ENCODE measurements at regions not wholly inside any gene's neighbourhood (a gene's known extent, or its start where the extent isn't known, plus 50 kb on each side); places are given as distances from the start of the nearest gene placed in this dataset.

DNA sequence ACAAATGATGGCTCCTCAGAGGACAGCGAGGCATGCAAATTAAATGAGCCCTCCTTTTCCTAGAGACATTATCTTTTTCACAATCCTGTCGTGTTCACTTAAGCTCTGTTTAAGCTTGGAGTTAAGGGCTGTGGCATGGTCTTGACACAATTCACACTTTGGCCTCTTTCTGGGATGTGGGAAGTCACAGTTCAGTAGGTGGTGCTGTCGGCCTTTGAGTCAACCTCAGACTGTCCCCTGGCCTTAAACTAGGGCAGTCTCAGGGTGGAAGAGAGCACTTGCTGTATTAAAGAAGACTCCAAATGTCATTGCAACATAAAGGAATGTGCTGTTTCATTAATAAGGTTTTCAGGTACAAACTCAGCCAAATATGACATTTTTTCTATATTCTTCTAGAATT is 351.0 kb downstream of the MCTP2 start:
- no peak overlapping the region for H3K4me3 ChIP-seq (ENCODE audit: control insufficient read depth, low read depth, low read length)

DNA sequence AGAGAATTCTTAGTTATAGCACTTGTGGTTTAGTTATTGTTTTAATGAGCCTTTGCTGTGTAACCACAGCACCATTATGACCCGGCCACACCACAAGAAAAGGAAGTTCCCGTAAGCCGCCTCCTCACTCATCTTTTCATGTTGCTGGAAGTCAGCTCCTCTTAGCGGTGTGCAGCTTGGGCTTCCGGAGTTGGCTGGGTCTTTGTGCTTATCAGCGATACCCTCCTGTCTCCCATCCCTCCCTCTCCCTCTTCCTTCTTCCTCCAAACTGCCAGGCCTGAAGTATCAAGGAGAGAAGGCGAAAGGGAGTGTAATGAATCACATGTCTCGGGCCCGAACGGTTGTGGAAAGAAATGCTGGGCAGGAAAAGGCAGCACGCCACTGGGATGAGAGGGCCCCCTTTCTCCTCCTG is 353.5 kb downstream of the MCTP2 start:
- DNase-seq (ENCODE audit: low read depth), result no peak
- no peak overlapping the region for H3K4me3 ChIP-seq (ENCODE audit: control insufficient read depth, low read depth, low read length)
- TF ChIP-seq, protein P1, sequence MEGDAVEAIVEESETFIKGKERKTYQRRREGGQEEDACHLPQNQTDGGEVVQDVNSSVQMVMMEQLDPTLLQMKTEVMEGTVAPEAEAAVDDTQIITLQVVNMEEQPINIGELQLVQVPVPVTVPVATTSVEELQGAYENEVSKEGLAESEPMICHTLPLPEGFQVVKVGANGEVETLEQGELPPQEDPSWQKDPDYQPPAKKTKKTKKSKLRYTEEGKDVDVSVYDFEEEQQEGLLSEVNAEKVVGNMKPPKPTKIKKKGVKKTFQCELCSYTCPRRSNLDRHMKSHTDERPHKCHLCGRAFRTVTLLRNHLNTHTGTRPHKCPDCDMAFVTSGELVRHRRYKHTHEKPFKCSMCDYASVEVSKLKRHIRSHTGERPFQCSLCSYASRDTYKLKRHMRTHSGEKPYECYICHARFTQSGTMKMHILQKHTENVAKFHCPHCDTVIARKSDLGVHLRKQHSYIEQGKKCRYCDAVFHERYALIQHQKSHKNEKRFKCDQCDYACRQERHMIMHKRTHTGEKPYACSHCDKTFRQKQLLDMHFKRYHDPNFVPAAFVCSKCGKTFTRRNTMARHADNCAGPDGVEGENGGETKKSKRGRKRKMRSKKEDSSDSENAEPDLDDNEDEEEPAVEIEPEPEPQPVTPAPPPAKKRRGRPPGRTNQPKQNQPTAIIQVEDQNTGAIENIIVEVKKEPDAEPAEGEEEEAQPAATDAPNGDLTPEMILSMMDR (IDR thresholded peaks at IDR 0.05; ENCODE audit: control insufficient read depth, insufficient read depth, low read depth, low read length, missing control alignments), result no peak

More for the DNA sequence above, 351.0 kb downstream of the MCTP2 start:
- no peak for DNase-seq (ENCODE audit: low read depth)
- TF ChIP-seq, protein P1 (IDR thresholded peaks at IDR 0.05; ENCODE audit: control insufficient read depth, insufficient read depth, low read depth, low read length, missing control alignments), result no peak

DNA sequence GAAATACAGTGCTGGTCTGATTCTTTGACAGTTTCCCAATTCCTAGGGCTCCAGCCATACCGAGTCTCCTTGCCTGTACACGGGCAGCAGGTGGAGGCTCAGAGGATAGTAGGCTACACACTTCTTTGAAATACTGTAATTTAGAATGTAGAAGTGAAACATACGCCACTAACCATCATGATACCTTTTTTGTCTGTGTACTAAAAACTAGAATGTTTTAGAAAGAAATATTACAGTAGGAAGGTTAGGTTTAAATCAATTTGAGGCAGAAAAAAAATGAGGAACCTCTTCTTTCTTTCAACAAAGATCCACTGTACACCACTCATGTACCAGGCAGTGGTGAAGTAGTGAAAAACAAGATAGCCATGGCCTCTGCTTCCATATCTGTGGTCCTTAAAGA is 354.7 kb downstream of the MCTP2 start:
- H3K4me3 ChIP-seq (ENCODE audit: control insufficient read depth, low read depth, low read length), result no peak overlapping the region
- DNase-seq (ENCODE audit: low read depth), result no peak
- TF ChIP-seq, protein P1 (IDR thresholded peaks at IDR 0.05; ENCODE audit: control insufficient read depth, insufficient read depth, low read depth, low read length, missing control alignments), result no peak

- TF ChIP-seq, protein P1 (IDR thresholded peaks at IDR 0.05; ENCODE audit: control insufficient read depth, insufficient read depth, low read depth, low read length, missing control alignments), result no peak
- no peak for DNase-seq (ENCODE audit: low read depth)
- no peak overlapping the region for H3K4me3 ChIP-seq (ENCODE audit: control insufficient read depth, low read depth, low read length)
Observed at GRCh38 chr15:94587113-94587512, 355.8 kb downstream of the MCTP2 start.

DNA sequence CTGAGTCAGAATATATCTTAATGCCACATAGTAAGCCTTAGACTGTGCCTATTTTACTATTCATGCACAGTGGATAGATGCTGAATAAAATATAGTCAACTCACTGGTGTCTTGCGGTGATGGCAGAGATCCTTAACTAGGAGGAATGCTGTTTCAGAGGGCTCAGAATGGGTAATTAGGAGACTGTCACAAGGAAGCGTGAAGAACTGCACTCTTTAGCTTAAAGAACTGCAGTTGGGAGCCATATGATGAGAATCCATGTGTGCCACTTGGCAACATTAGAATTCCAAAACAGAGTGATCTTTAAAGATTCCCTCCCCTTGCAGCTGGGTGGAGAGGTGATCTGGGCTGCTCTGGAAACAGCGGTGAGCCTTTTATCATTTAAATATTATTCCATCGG is 357.6 kb downstream of the MCTP2 start:
- no peak overlapping the region for H3K4me3 ChIP-seq (ENCODE audit: control insufficient read depth, low read depth, low read length)
- DNase-seq (ENCODE audit: low read depth), result no peak
- TF ChIP-seq, protein P1 (IDR thresholded peaks at IDR 0.05; ENCODE audit: control insufficient read depth, insufficient read depth, low read depth, low read length, missing control alignments), result no peak

DNA sequence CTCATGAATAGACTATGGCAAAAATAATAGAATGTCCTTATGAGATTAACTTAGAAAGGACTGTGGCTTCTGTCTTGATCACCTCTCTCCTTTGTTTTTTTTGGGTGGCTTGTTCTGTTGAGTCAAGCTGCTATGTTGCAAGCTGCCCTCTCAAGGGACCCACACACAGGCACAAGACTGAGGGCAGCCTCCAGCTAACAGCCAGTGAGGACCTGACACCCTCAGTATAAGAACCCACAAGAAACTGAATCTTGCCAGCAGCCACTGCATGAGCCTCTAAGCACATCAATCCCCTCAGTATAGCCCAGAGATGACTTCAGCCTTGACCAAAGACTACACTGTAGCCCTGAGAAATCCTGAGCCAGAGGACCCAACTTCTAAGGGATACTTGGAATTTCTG is 361.1 kb downstream of the MCTP2 start:
- H3K4me3 ChIP-seq (ENCODE audit: control insufficient read depth, low read depth, low read length), result no peak overlapping the region
- DNase-seq (ENCODE audit: low read depth), result no peak
- TF ChIP-seq, protein P1 (IDR thresholded peaks at IDR 0.05; ENCODE audit: control insufficient read depth, insufficient read depth, low read depth, low read length, missing control alignments), result no peak

GRCh38 chr15:94596707-94597106 is 365.3 kb downstream of the MCTP2 start:
- TF ChIP-seq, protein P1 (IDR thresholded peaks at IDR 0.05; ENCODE audit: control insufficient read depth, insufficient read depth, low read depth, low read length, missing control alignments), result no peak
- DNase-seq (ENCODE audit: low read depth), result no peak
- H3K4me3 ChIP-seq (ENCODE audit: control insufficient read depth, low read depth, low read length), result no peak overlapping the region

Measured in AG09309 (cell line).